ENCODE measurements at regions not wholly inside any gene's neighbourhood (a gene's known extent, or its start where the extent isn't known, plus 50 kb on each side); places are given as distances from the start of the nearest gene placed in this dataset.

- H3K27ac ChIP-seq, result no peak overlapping the region
- no peak for FAIRE-seq
- 14% methylated on average over 1 of the region's 1 CpG for WGBS (ENCODE audit: missing lambda C conversion rate)
- TF ChIP-seq RNF2 (IDR thresholded peaks at IDR 0.05; ENCODE audit: borderline replicate concordance, low read depth), result no peak
- no peak for TF ChIP-seq ZNF302 (CRISPR knock-in tag; IDR thresholded peaks at IDR 0.05)
- TF ChIP-seq TFCP2L1 (CRISPR knock-in tag; IDR thresholded peaks at IDR 0.05), result no peak
- no peak for TF ChIP-seq FOXS1 (CRISPR knock-in tag; IDR thresholded peaks at IDR 0.05)
- TF ChIP-seq ATOH8 (CRISPR knock-in tag; IDR thresholded peaks at IDR 0.05; ENCODE audit: low read depth), result no peak
- no peak for TF ChIP-seq EP300 (IDR thresholded peaks at IDR 0.05)
- TF ChIP-seq CBX2 (IDR thresholded peaks at IDR 0.05; ENCODE audit: borderline replicate concordance, low read depth), result no peak
- no peak for TF ChIP-seq EHF (CRISPR knock-in tag; IDR thresholded peaks at IDR 0.05)
- TF ChIP-seq POLR2A (IDR thresholded peaks at IDR 0.05; ENCODE audit: low read length), result no peak
- no peak for TF ChIP-seq MYC (IDR thresholded peaks at IDR 0.05; ENCODE audit: borderline replicate concordance, low read length)
- TF ChIP-seq REST (IDR thresholded peaks at IDR 0.05), result no peak
- TF ChIP-seq CHD4 (IDR thresholded peaks at IDR 0.05; ENCODE audit: borderline replicate concordance), result no peak
- TF ChIP-seq POLR2AphosphoS2 (conservative IDR thresholded peaks at IDR 0.05; ENCODE audit: low read length), result no peak
- H3K4me2 ChIP-seq, result no peak overlapping the region
- CTCF ChIA-PET, result no interaction called here
- ATAC-seq, result no peak
- no peak for DNase-seq (ENCODE audit: low read depth in 1 of 2, low spot score in 1 of 2)
- no peaks in the 10 kb centered on the region for H3K4me1 ChIP-seq
- H3K4me3 ChIP-seq, result no peak overlapping the region
- H3K9me3 ChIP-seq, result no peaks in the 10 kb centered on the region
- POLR2A ChIA-PET, result no interaction called here
Observed at GRCh38 chr6:68229566-68229965, 405.5 kb upstream of the ADGRB3 start.

- no peak for FAIRE-seq
- CTCF ChIA-PET, result interaction anchor here (0.6 kb wide), 1 partner anchor 426 kb away, joined by 4 read pairs; no protein-coding TSS in a partner anchor
- WGBS (ENCODE audit: missing lambda C conversion rate), result 43% methylated on average over 3 of the region's 3 CpGs
- Histone ChIP-seq H3K4me1 (no peaks in the 10 kb centered on the region), H3K4me3 (no peak overlapping the region), H3K4me2 (no peak overlapping the region), H3K27ac (no peak overlapping the region), H3K9me3 (no peaks in the 10 kb centered on the region)
- ATAC-seq, result no peak
- DNase-seq (ENCODE audit: low read depth in 1 of 2, low spot score in 1 of 2), result no peak
- POLR2A ChIA-PET, result no interaction called here
- TF ChIP-seq RAD21 (conservative IDR thresholded peaks at IDR 0.05 in 1 of 2, IDR thresholded peaks at IDR 0.05 in 1 of 2) (0 out of 5 replicates have a peak, but pooled peaks of 1 of the 2 experiments have one; percentile 7), TFCP2L1 (CRISPR knock-in tag; IDR thresholded peaks at IDR 0.05) (no peak), ELK1 (IDR thresholded peaks at IDR 0.05; ENCODE audit: low read depth, low read length) (no peak)
Observed at GRCh38 chr6:68226460-68226859, 408.6 kb upstream of the ADGRB3 start.

GRCh38 chr6:68225729-68226128 is 409.4 kb upstream of the ADGRB3 start:
- POLR2A ChIA-PET, result no interaction called here
- DNase-seq (ENCODE audit: low read depth in 1 of 2, low spot score in 1 of 2) (no peak), FAIRE-seq (no peak), ATAC-seq (no peak)
- H3K4me3 ChIP-seq, result no peak overlapping the region
- H3K27ac ChIP-seq, result no peak overlapping the region
- no peaks in the 10 kb centered on the region for H3K4me1 ChIP-seq
- H3K4me2 ChIP-seq, result no peak overlapping the region
- no peaks in the 10 kb centered on the region for H3K9me3 ChIP-seq
- CTCF ChIA-PET, result no interaction called here
- TF ChIP-seq HOXA7 (CRISPR knock-in tag; IDR thresholded peaks at IDR 0.05), result no peak
- TF ChIP-seq USF2 (IDR thresholded peaks at IDR 0.05), result no peak
- no peak for TF ChIP-seq ZSCAN20 (CRISPR knock-in tag; IDR thresholded peaks at IDR 0.05)
- TF ChIP-seq RARB (CRISPR knock-in tag; IDR thresholded peaks at IDR 0.05), result no peak
- TF ChIP-seq MAFK (IDR thresholded peaks at IDR 0.05; ENCODE audit: partially characterized antibody), result no peak
- no peak for TF ChIP-seq GATA3 (IDR thresholded peaks at IDR 0.05; ENCODE audit: borderline replicate concordance)
- no peak for TF ChIP-seq EHMT2 (IDR thresholded peaks at IDR 0.05; ENCODE audit: low read depth)
- TF ChIP-seq E2F6 (IDR thresholded peaks at IDR 0.05; ENCODE audit: borderline replicate concordance, low read depth), result no peak
- no peak for TF ChIP-seq RCOR1 (IDR thresholded peaks at IDR 0.05; ENCODE audit: low read depth, low read length)
- no peak for TF ChIP-seq ZC3H11A (IDR thresholded peaks at IDR 0.05)
- TF ChIP-seq FOXS1 (CRISPR knock-in tag; IDR thresholded peaks at IDR 0.05), result no peak
- TF ChIP-seq CHD4 (IDR thresholded peaks at IDR 0.05; ENCODE audit: borderline replicate concordance), result no peak
- no peak for TF ChIP-seq HOXB5 (CRISPR knock-in tag; IDR thresholded peaks at IDR 0.05)
- TF ChIP-seq ZFP36 (IDR thresholded peaks at IDR 0.05; ENCODE audit: borderline replicate concordance, partially characterized antibody), result no peak
- TF ChIP-seq PHF8 (IDR thresholded peaks at IDR 0.05; ENCODE audit: borderline replicate concordance, low read depth), result no peak
- no peak for TF ChIP-seq JUNB (IDR thresholded peaks at IDR 0.05)
- no peak for TF ChIP-seq FOSB (CRISPR knock-in tag; IDR thresholded peaks at IDR 0.05)
- TF ChIP-seq POLR2A (IDR thresholded peaks at IDR 0.05; ENCODE audit: low read length), result no peak

Measured in A549 (cell line).